HCT116 (cell line): ENCODE measurements at regions not wholly inside any gene's neighbourhood (a gene's known extent, or its start where the extent isn't known, plus 50 kb on each side); places are given as distances from the start of the nearest gene placed in this dataset.

ENCODE experiments used
- ATAC-seq: fragments of 200-7000 bp; cut with Tn5 transposase; 2 replicates; pipeline ENCODE4 v1.9.1; 2020; ENCODE audit warnings: mild to moderate bottlenecking, moderate library complexity
- BruUV-seq: library from RNA; stranded (reverse); fragments of 400-500 nt; replicated peaks from 2 replicates; lab custom pipeline; 2021; lab: Mats Ljungman, UMichigan
- CTCF ChIA-PET: fragments of 300-600 bp; sonication (Branson Sonifier 250); formaldehyde crosslinking; loops from one replicate; lab custom pipeline; 2021; ENCODE audit warnings: antibody characterized with exemption; lab: Charles Lee
- POLR2A ChIA-PET: fragments of 300-600, 350-600 bp; sonication (Branson Sonifier 250); formaldehyde crosslinking; loops from one replicate; lab custom pipeline; 2021; ENCODE audit warnings: antibody characterized with exemption; lab: Charles Lee
- RAD21 ChIA-PET, 2 experiments: fragments of 300-600 bp; sonication (Branson Sonifier 250); formaldehyde crosslinking; loops; one replicate each; lab custom pipeline; 2023; ENCODE audit warnings: low total read pairs in 2 of 2; ENCODE audit not compliant: uncharacterized antibody in 2 of 2, unreplicated experiment in 2 of 2, low non-redundant PET in 1 of 2; lab: Charles Lee
- DNase-seq: peaks from one replicate; pipeline ENCODE4 v3.0.0-alpha.2; 2010; ENCODE audit warnings: low read depth, low spot score
- H2AFZ ChIP-seq: fragments of 200-600 bp; shearing (Covaris generic), sonication (generic); 2 replicates; pipeline ENCODE4 v1.6.1; 2017; ENCODE audit warnings: low read depth, mixed run types, mixed read lengths, antibody characterized with exemption, low read length; ENCODE audit not compliant: poor library complexity, severe bottlenecking
- H3K27ac ChIP-seq: 2 replicates; pipeline ENCODE4 v1.5.1; 2012; ENCODE audit warnings: low read depth, low read length
- H3K27me3 ChIP-seq: fragments of 200-600 bp; sonication (generic); 2 replicates; pipeline ENCODE4 v1.6.1; 2016; ENCODE audit warnings: mixed run types, low read length, mixed read lengths; ENCODE audit not compliant: insufficient read depth
- H3K36me3 ChIP-seq, 2 experiments: fragments of 200-500 bp in 1 of 2; fragments of 200-600 bp in 1 of 2; sonication (Bioruptor generic) in 1 of 2; sonication (generic) in 1 of 2; 2 replicates each; pipeline versions ENCODE4 v1.5.1 to v1.6.1; 2014 to 2016; ENCODE audit warnings: low read length in 2 of 2, inconsistent platforms in 1 of 2, mixed read lengths in 1 of 2, mixed run types in 1 of 2; ENCODE audit not compliant: insufficient read depth in 2 of 2, control insufficient read depth in 1 of 2
- H3K4me1 ChIP-seq, 2 experiments: fragments of 200-600 bp in 1 of 2; sonication (generic) in 1 of 2; 2 replicates each; pipeline versions ENCODE4 v1.5.1 to v1.6.1; 2012 to 2017; ENCODE audit warnings: low read length in 2 of 2, inconsistent platforms in 1 of 2, mild to moderate bottlenecking in 1 of 2, mixed read lengths in 1 of 2, mixed run types in 1 of 2, moderate library complexity in 1 of 2; ENCODE audit not compliant: insufficient read depth in 2 of 2, control insufficient read depth in 1 of 2
- H3K4me2 ChIP-seq: fragments of 200-600 bp; sonication (generic); 2 replicates; pipeline ENCODE4 v1.6.1; 2017; ENCODE audit warnings: mixed run types, low read length, mixed read lengths
- H3K4me3 ChIP-seq, 2 experiments: fragments of 200-600 bp in 1 of 2; sonication (generic) in 1 of 2; replicated peaks in 1 of 2; 2 replicates each; pipeline ENCODE4 v1.5.1; 2011 to 2016; ENCODE audit warnings: low read length in 2 of 2, control low read depth in 1 of 2, low read depth in 1 of 2, mild to moderate bottlenecking in 1 of 2, mixed read lengths in 1 of 2, mixed run types in 1 of 2
- H3K79me2 ChIP-seq: fragments of 200-600 bp; sonication (generic); 2 replicates; pipeline ENCODE4 v1.6.1; 2017; ENCODE audit warnings: mild to moderate bottlenecking, mixed run types, low read length, moderate library complexity, mixed read lengths; ENCODE audit not compliant: insufficient read depth
- H3K9ac ChIP-seq: fragments of 200-600 bp; sonication (generic); 2 replicates; pipeline ENCODE4 v1.6.1; 2016; ENCODE audit warnings: low read length, mixed read lengths
- H3K9me2 ChIP-seq: fragments of 200-600 bp; sonication (generic), shearing (Covaris generic); 2 replicates; pipeline ENCODE4 v1.6.1; 2017; ENCODE audit warnings: mixed run types, mild to moderate bottlenecking, moderate library complexity; ENCODE audit not compliant: insufficient read depth
- H3K9me3 ChIP-seq, 2 experiments: fragments of 200-500 bp in 1 of 2; fragments of 200-600 bp in 1 of 2; sonication (Bioruptor generic) in 1 of 2; sonication (generic) in 1 of 2; 2 replicates each; pipeline ENCODE4 v1.6.1; 2014 to 2017; ENCODE audit warnings: low read length in 2 of 2, mixed read lengths in 2 of 2, inconsistent platforms in 1 of 2, low read depth in 1 of 2, mild to moderate bottlenecking in 1 of 2, mixed run types in 1 of 2, moderate library complexity in 1 of 2; ENCODE audit not compliant: control insufficient read depth in 1 of 2, insufficient read depth in 1 of 2
- H4K20me1 ChIP-seq: fragments of 200-600 bp; sonication (generic), shearing (Covaris generic); 2 replicates; pipeline ENCODE4 v1.6.1; 2017; ENCODE audit warnings: mixed run types, mild to moderate bottlenecking, moderate library complexity; ENCODE audit not compliant: insufficient read depth
- CBX3 ChIP-seq: IDR thresholded peaks from 2 replicates; pipeline ENCODE4 v1.6.1; 2012; ENCODE audit warnings: low read depth
- CEBPB ChIP-seq: IDR thresholded peaks from 2 replicates; pipeline ENCODE4 v1.6.1; 2012; ENCODE audit warnings: low read depth
- EGR1 ChIP-seq: IDR thresholded peaks from 2 replicates; pipeline ENCODE4 v1.6.1; 2012; ENCODE audit warnings: low read depth
- EZH2 ChIP-seq: fragments of 200-600 bp; sonication (generic); IDR thresholded peaks from 2 replicates; pipeline ENCODE4 v1.6.1; 2017; ENCODE audit warnings: antibody characterized with exemption, mixed run types
- EZH2phosphoT487 ChIP-seq: fragments of 200-600 bp; IDR thresholded peaks from 2 replicates; pipeline ENCODE4 v1.6.1; 2018; ENCODE audit warnings: antibody characterized with exemption, borderline replicate concordance
- POLR2A ChIP-seq: IDR thresholded peaks from 2 replicates; pipeline ENCODE4 v1.7.0; 2011; ENCODE audit warnings: borderline replicate concordance; ENCODE audit not compliant: insufficient read depth, insufficient read length; ENCODE audit errors: extremely low read depth
- RAD21 ChIP-seq: IDR thresholded peaks from 2 replicates; pipeline ENCODE4 v1.6.1; 2012; ENCODE audit warnings: low read depth, mild to moderate bottlenecking
- SP1 ChIP-seq: IDR thresholded peaks from 2 replicates; pipeline ENCODE4 v1.6.1; 2012; ENCODE audit warnings: low read depth
- SRF ChIP-seq: IDR thresholded peaks from 2 replicates; pipeline ENCODE4 v1.6.1; 2012; ENCODE audit warnings: low read depth
- TCF7L2 ChIP-seq: IDR thresholded peaks from 2 replicates; pipeline ENCODE4 v1.7.0; 2011; ENCODE audit warnings: borderline replicate concordance, inconsistent platforms; ENCODE audit not compliant: insufficient read depth, insufficient read length; ENCODE audit errors: extremely low read depth
- YY1 ChIP-seq: IDR thresholded peaks from 2 replicates; pipeline ENCODE4 v1.6.1; 2011; ENCODE audit warnings: low read length, low read depth, moderate library complexity, mild to moderate bottlenecking; ENCODE audit not compliant: insufficient replicate concordance; ENCODE audit errors: extremely low read depth
- intact Hi-C: fragments of 100-400 bp; cut with micrococcal nuclease; formaldehyde crosslinking; loops from 2 replicates; pipeline ENCODE4 v1.10.0; 2022
- TF ChIP-seq, protein P1 (sequence below): IDR thresholded peaks from 2 replicates; pipeline ENCODE4 v1.6.1; 2012
- TF ChIP-seq, protein P2 (sequence below): IDR thresholded peaks from 2 replicates; pipeline ENCODE4 v1.6.1; 2012
- TF ChIP-seq, protein P3 (sequence below), 3 experiments: fragments of 200-600 bp in 1 of 3; sonication (generic) in 1 of 3; IDR thresholded peaks in 2 of 3; conservative IDR thresholded peaks in 1 of 3; 2 replicates each; pipeline ENCODE4 v1.5.1; 2012 to 2017; ENCODE audit warnings: low read depth in 2 of 3, low read length in 2 of 3, antibody characterized with exemption in 1 of 3, borderline replicate concordance in 1 of 3, control low read depth in 1 of 3, mild to moderate bottlenecking in 1 of 3, mixed read lengths in 1 of 3, mixed run types in 1 of 3, moderate library complexity in 1 of 3; ENCODE audit not compliant: insufficient read depth in 1 of 3

DNA sequence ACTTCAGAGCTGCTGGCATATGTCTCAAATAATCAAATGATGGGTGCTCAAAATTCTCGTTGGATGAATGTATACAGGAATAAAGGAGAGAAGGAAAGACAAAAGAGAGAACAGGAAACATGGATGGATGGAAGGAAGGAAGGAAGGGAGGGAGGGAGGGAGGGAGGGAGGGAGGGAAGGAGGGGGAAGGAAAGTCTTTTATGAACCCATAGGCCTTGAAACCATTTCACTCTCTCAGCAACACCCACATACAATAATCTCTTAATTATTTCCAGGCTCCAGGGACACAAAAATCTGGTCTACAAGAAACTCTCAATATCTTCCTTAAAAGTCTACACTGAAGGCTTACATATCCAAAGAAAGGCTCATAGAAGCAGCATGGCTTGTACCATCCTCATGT, 363.4 kb upstream of the TMPO start:
- BruUV-seq, result no TSS peak
- Histone ChIP-seq H4K20me1 (no peaks in the 10 kb centered on the region), H2AFZ (no peak overlapping the region), H3K79me2 (no peaks in the 10 kb centered on the region), H3K9me3 (no peaks in the 10 kb centered on the region), H3K36me3 (no peaks in the 10 kb centered on the region), H3K9ac (no peak overlapping the region), H3K9me2 (no peaks in the 10 kb centered on the region), H3K4me3 (no peak overlapping the region), H3K27me3 (peaks cover 36% of the 10 kb centered on the region), H3K4me2 (no peak overlapping the region), H3K4me1 (no peaks in the 10 kb centered on the region), H3K27ac (no peak overlapping the region)
- ATAC-seq (no peak), DNase-seq (no peak)
- intact Hi-C loops, result no loop called here
- ChIA-PET CTCF (no interaction called here), POLR2A (no interaction called here), RAD21 (no interaction called here)
- TF ChIP-seq RAD21 (no peak), TCF7L2 (no peak), EGR1 (no peak), CBX3 (no peak), CEBPB (no peak), SP1 (no peak), SRF (no peak), EZH2phosphoT487 (no peak), POLR2A (no peak), YY1 (no peak), EZH2 (no peak)
- TF ChIP-seq, protein P1, sequence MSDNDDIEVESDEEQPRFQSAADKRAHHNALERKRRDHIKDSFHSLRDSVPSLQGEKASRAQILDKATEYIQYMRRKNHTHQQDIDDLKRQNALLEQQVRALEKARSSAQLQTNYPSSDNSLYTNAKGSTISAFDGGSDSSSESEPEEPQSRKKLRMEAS, result no peak
- TF ChIP-seq, protein P2, sequence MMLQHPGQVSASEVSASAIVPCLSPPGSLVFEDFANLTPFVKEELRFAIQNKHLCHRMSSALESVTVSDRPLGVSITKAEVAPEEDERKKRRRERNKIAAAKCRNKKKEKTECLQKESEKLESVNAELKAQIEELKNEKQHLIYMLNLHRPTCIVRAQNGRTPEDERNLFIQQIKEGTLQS, result no peak
- TF ChIP-seq, protein P3, sequence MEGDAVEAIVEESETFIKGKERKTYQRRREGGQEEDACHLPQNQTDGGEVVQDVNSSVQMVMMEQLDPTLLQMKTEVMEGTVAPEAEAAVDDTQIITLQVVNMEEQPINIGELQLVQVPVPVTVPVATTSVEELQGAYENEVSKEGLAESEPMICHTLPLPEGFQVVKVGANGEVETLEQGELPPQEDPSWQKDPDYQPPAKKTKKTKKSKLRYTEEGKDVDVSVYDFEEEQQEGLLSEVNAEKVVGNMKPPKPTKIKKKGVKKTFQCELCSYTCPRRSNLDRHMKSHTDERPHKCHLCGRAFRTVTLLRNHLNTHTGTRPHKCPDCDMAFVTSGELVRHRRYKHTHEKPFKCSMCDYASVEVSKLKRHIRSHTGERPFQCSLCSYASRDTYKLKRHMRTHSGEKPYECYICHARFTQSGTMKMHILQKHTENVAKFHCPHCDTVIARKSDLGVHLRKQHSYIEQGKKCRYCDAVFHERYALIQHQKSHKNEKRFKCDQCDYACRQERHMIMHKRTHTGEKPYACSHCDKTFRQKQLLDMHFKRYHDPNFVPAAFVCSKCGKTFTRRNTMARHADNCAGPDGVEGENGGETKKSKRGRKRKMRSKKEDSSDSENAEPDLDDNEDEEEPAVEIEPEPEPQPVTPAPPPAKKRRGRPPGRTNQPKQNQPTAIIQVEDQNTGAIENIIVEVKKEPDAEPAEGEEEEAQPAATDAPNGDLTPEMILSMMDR (IDR thresholded peaks at IDR 0.05 in 2 of 3, conservative IDR thresholded peaks at IDR 0.05 in 1 of 3; ENCODE audit: borderline replicate concordance in 1 of 3, insufficient read depth in 1 of 3, low read depth in 2 of 3, low read length in 2 of 3), result no peak
